ENCODE measurements at regions not wholly inside any gene's neighbourhood (a gene's known extent, or its start where the extent isn't known, plus 50 kb on each side); places are given as distances from the start of the nearest gene placed in this dataset.

DNA sequence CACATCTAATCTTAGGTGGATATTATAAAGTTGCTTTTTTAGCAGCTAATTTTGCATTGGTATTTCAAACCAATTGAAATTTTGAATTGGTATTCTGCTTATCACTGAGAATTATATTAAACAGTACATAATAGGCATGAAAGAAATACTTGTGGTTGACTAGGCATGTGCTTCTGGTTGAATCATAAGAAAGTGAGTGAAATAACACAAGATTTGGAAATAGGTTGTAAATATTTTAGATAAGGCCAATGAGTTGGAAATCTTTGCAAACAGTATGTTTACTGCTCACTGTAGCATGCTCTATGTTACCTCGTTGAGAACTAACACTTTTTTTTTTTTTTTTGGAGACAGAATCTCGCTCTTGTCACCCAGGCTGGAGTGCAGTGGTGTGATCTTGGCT, 66.8 kb upstream of the RFC3 start:
- Mint-ChIP-seq H3K27ac (no peak overlapping the region), H3K4me3 (no peak overlapping the region), H3K27me3 (peaks cover 0 to 27% (median 0%) of the 10 kb centered on the region in 3 donors), H3K9me3 (peaks cover 0 to 13% (median 8%) of the 10 kb centered on the region in 7 donors), H3K4me1 (peaks cover 0 to 1% (median 0%) of the 10 kb centered on the region in 3 donors), H3K36me3 (no peaks in the 10 kb centered on the region)
- DNase-seq, result no peak
- ATAC-seq (ENCODE audit: low read depth in 2 of 2), result no peak

GRCh38 chr13:33752094-33752493, 65.9 kb upstream of the RFC3 start:
- Mint-ChIP-seq H3K27me3 (peaks cover 0 to 22% (median 0%) of the 10 kb centered on the region in 3 donors), H3K4me3 (no peak overlapping the region), H3K4me1 (no peaks in the 10 kb centered on the region), H3K36me3 (no peaks in the 10 kb centered on the region), H3K27ac (no peak overlapping the region), H3K9me3 (peaks cover 0 to 13% (median 8%) of the 10 kb centered on the region in 7 donors)
- DNase-seq (no peak), ATAC-seq (ENCODE audit: low read depth in 2 of 2) (no peak)

- peaks cover 0 to 12% (median 7%) of the 10 kb centered on the region in 7 donors for H3K9me3 Mint-ChIP-seq
- ATAC-seq (ENCODE audit: low read depth in 2 of 2) (no peak), DNase-seq (no peak)
- H3K36me3 Mint-ChIP-seq, result no peaks in the 10 kb centered on the region
- H3K4me3 Mint-ChIP-seq, result no peak overlapping the region
- H3K27ac Mint-ChIP-seq, result no peak overlapping the region
- H3K27me3 Mint-ChIP-seq, result peaks cover 0 to 19% (median 0%) of the 10 kb centered on the region in 3 donors
- H3K4me1 Mint-ChIP-seq, result peaks cover 2 to 4% (median 2%) of the 10 kb centered on the region in 3 donors
These were observed 65.4 kb upstream of the RFC3 start for GRCh38 chr13:33752597-33752996.

DNA sequence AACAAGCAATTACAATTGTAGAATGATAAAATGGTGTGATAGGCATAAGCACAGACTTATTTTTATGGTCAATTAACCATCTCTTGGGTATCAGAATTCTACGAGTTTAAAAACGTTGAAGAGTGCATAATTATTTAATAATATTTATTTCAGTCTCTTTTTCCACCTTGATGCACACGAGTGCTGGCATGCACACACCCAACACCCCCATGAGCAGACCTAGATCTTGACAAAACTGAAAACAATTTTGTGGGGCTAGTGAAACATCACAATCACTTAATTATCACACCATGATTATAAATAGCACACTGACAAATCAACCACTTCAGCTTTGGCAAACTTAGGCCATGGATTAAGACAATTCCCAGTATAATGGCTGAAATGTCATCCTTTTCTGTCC, 61.0 kb upstream of the RFC3 start:
- no peak for DNase-seq

GRCh38 chr13:33757713-33758112, 60.2 kb upstream of the RFC3 start:
- Mint-ChIP-seq H3K27ac (no peak overlapping the region), H3K4me1 (peaks cover 4 to 7% (median 6%) of the 10 kb centered on the region in 3 donors), H3K4me3 (peak overlapping the region in 2 of 8 donors; percentile 4 to 38), H3K27me3 (peaks cover 0 to 15% (median 0%) of the 10 kb centered on the region in 3 donors), H3K36me3 (no peaks in the 10 kb centered on the region), H3K9me3 (no peaks in the 10 kb centered on the region)
- ATAC-seq (ENCODE audit: low read depth in 2 of 2), result peak in 1 of 2 donors; percentile 21
- no peak for DNase-seq

More for the DNA sequence above, 61.0 kb upstream of the RFC3 start:
- H3K9me3 Mint-ChIP-seq, result no peaks in the 10 kb centered on the region
- H3K27me3 Mint-ChIP-seq, result peaks cover 0 to 15% (median 0%) of the 10 kb centered on the region in 3 donors
- peaks cover 4 to 7% (median 6%) of the 10 kb centered on the region in 3 donors for H3K4me1 Mint-ChIP-seq
- H3K4me3 Mint-ChIP-seq, result no peak overlapping the region
- H3K27ac Mint-ChIP-seq, result no peak overlapping the region
- no peaks in the 10 kb centered on the region for H3K36me3 Mint-ChIP-seq
- no peak for ATAC-seq (ENCODE audit: low read depth in 2 of 2)

GRCh38 chr13:33758113-33758512, 59.8 kb upstream of the RFC3 start:
- Mint-ChIP-seq H3K4me1 (peaks cover 4 to 7% (median 6%) of the 10 kb centered on the region in 3 donors), H3K4me3 (no peak overlapping the region), H3K36me3 (no peaks in the 10 kb centered on the region), H3K9me3 (no peaks in the 10 kb centered on the region), H3K27ac (no peak overlapping the region), H3K27me3 (peaks cover 0 to 15% (median 0%) of the 10 kb centered on the region in 3 donors)
- no peak for DNase-seq
- no peak for ATAC-seq (ENCODE audit: low read depth in 2 of 2)

- no peaks in the 10 kb centered on the region for H3K9me3 Mint-ChIP-seq
- no peak overlapping the region for H3K4me3 Mint-ChIP-seq
- no peak for ATAC-seq (ENCODE audit: low read depth in 2 of 2)
- DNase-seq, result no peak
- peak overlapping the region in 1 of 6 donors; percentile 69 for H3K27ac Mint-ChIP-seq
- H3K27me3 Mint-ChIP-seq, result peaks cover 0 to 6% (median 0%) of the 10 kb centered on the region in 3 donors
- H3K4me1 Mint-ChIP-seq, result peaks cover 4 to 7% (median 6%) of the 10 kb centered on the region in 3 donors
- no peaks in the 10 kb centered on the region for H3K36me3 Mint-ChIP-seq
These were observed 56.2 kb upstream of the RFC3 start for GRCh38 chr13:33761740-33762139.

- Mint-ChIP-seq H3K9me3 (peaks cover 0 to 5% (median 0%) of the 10 kb centered on the region in 7 donors), H3K27me3 (peaks cover 0 to 15% (median 4%) of the 10 kb centered on the region in 3 donors), H3K4me3 (no peak overlapping the region), H3K4me1 (no peaks in the 10 kb centered on the region), H3K36me3 (no peaks in the 10 kb centered on the region), H3K27ac (no peak overlapping the region)
- no peak for DNase-seq
- ATAC-seq (ENCODE audit: low read depth in 2 of 2), result no peak
These were observed 54.9 kb upstream of the RFC3 start for GRCh38 chr13:33763021-33763420.

DNA sequence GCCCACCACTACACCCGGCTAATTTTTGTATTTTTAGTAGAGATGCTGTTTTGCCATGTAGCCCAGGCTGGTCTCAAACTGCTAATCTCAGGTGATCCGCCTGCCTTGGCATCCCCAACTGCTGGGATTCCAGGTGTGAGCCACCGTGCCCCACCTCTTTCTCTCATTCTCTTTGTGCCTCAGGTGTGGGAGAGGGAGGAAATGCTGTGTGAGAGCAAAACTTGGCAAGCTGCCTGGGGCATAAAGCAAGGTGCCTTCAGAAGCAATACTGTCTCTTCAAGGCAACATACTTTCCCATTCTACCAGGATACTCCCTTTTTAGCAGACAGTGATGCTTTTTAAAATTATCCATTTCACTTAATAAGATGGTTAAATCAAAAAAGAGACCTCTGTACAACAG, 53.2 kb upstream of the RFC3 start:
- ATAC-seq (ENCODE audit: low read depth in 2 of 2), result no peak
- Mint-ChIP-seq H3K9me3 (peaks cover 0 to 5% (median 0%) of the 10 kb centered on the region in 7 donors), H3K27ac (no peak overlapping the region), H3K36me3 (no peaks in the 10 kb centered on the region), H3K4me3 (no peak overlapping the region), H3K4me1 (no peaks in the 10 kb centered on the region), H3K27me3 (peaks cover 0 to 19% (median 10%) of the 10 kb centered on the region in 3 donors)
- no peak for DNase-seq

- H3K4me1 Mint-ChIP-seq, result no peaks in the 10 kb centered on the region
- DNase-seq (no peak), ATAC-seq (ENCODE audit: low read depth in 2 of 2) (no peak)
- H3K36me3 Mint-ChIP-seq, result no peaks in the 10 kb centered on the region
- no peak overlapping the region for H3K4me3 Mint-ChIP-seq
- H3K27ac Mint-ChIP-seq, result no peak overlapping the region
- peaks cover 0 to 19% (median 10%) of the 10 kb centered on the region in 3 donors for H3K27me3 Mint-ChIP-seq
- peaks cover 0 to 5% (median 0%) of the 10 kb centered on the region in 7 donors for H3K9me3 Mint-ChIP-seq
These were observed 51.4 kb upstream of the RFC3 start for GRCh38 chr13:33766329-33767123.

DNA sequence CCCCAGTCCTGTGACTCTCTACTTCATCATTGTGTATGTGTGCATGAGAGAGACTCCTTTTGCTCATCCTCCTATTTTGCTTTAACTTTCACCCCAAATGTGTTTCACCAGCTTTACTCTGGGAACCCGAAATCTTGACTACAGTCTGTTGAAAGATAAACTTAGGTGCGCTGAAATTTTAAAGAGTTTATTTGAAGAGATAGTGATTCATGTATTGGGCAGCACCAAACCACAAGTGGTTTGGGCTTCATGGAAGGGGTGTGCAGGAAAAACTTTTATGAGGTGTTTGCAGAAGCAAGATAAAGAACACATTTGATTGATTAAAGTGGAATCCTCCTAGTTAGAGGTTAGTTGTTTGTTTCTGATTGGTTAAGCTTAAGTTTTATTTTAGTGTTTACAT, 50.8 kb upstream of the RFC3 start:
- Mint-ChIP-seq H3K9me3 (peaks cover 0 to 5% (median 0%) of the 10 kb centered on the region in 7 donors), H3K36me3 (no peaks in the 10 kb centered on the region), H3K4me1 (no peaks in the 10 kb centered on the region), H3K27ac (no peak overlapping the region), H3K4me3 (no peak overlapping the region), H3K27me3 (peaks cover 0 to 19% (median 10%) of the 10 kb centered on the region in 3 donors)
- DNase-seq (no peak), ATAC-seq (ENCODE audit: low read depth in 2 of 2) (no peak)

All from naive B cell (primary cell).